GM19025 (cell line): ENCODE measurements at regions not wholly inside any gene's neighbourhood (a gene's known extent, or its start where the extent isn't known, plus 50 kb on each side); places are given as distances from the start of the nearest gene placed in this dataset.

Experiments used
- ATAC-seq: cut with Tn5 transposase; IDR thresholded peaks from one replicate; pipeline ENCODE4 v1.9.1; 2021; ENCODE audit warnings: mild to moderate bottlenecking, low read depth, moderate library complexity; ENCODE audit not compliant: unreplicated experiment

- no peak for ATAC-seq
Observed at GRCh38 chr2:103902347-103902746, 951.6 kb upstream of the POU3F3 start.

GRCh38 chr2:103921161-103921560 is 932.8 kb upstream of the POU3F3 start:
- no peak for ATAC-seq

- no peak for ATAC-seq
Observed at GRCh38 chr2:103942199-103942598, 911.7 kb upstream of the POU3F3 start.

- no peak for ATAC-seq
Observed at GRCh38 chr2:103945083-103945482, 908.8 kb upstream of the POU3F3 start.

GRCh38 chr2:103959174-103960128 is 894.5 kb upstream of the POU3F3 start:
- ATAC-seq: no peak

DNA sequence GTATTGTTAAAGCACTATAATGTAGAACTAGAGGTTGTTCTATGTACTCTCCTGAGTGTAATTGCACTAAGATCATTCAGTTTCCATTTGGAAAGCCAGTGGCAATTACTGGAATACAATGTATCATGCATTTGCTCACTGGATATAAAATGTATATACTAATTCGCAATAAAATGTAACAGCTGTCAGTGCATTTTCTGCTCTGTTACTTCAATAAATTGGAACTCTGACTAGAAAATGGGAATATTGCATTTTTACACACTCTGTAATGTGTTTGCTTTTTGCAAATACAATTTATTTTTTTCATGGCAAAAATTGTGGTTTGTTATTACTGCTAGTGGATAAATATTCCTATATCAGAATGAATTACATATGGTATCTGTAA is 893.8 kb upstream of the POU3F3 start:
- ATAC-seq: no peak

- ATAC-seq: no peak
Observed at GRCh38 chr2:103960951-103961350, 893.0 kb upstream of the POU3F3 start.

DNA sequence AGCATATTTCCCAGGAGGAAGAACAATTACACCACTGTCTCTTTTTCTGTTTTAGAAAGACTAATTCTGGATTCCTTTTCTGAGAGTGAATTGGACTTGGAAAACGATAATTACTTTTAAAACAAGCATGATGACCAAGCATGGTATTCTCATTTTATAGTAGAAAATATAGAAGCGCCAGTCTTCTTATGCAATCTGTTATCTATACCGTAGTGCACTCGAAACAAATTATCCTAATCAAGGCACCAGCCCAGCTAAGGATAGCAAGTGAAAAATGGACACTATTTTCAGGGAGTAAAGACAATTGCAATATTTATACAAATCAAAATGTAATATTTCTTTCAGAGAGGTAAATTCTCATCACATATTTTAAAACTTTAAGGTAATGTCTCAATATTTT is 892.1 kb upstream of the POU3F3 start:
- no peak for ATAC-seq

GRCh38 chr2:103962670-103963069 is 891.2 kb upstream of the POU3F3 start:
- ATAC-seq: no peak

DNA sequence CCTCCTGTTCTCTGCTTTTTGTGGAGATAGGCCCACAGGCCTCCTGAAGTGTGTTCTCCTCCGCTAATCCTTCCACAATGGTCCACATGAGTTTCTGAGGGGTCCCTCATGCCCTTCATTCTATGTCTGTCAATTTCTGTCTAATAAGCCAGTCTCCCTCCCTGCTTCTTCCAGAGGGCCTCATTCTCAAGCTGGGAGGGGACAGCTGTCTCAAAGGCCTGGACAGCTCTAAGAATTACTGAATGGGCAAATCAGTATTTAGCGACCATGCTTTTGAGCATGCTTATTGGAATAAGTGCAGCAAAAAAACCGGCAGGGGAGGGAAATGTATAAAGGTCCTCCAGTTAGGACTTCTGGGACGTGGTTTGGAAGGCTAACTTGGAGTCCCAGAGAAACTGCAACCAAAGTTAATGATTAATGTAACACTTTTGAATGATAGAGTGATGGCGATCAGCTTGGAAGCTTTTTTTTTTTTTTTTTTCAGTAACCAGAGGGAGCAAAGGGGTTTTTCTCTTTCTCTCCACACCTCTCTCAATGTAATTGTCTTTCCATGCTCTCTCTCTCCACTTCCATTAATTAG is 890.7 kb upstream of the POU3F3 start:
- ATAC-seq: no peak

GRCh38 chr2:103977241-103977640 is 876.7 kb upstream of the POU3F3 start:
- ATAC-seq: no peak

DNA sequence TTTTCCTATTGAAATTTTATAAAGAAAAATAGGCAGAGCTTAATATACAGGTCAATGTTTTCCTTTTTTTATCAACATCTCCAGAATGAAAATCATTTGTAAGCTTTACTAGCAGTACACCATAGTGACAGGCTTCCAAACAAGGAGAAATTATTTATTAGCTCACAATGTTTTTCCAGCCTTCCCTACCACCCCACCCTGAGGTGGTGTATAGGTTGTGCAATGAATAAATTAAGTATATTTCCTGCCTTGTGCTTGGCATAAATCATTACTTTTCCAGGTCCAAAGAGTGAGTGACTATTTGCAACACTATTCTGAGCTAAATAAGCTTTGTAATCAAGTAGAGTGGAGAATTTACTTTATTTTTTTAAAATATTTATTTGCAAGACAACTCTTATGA is 876.2 kb upstream of the POU3F3 start:
- no peak for ATAC-seq

- ATAC-seq: no peak
Observed at GRCh38 chr2:103980401-103980800, 873.5 kb upstream of the POU3F3 start.

- ATAC-seq: no peak
Observed at GRCh38 chr2:103982691-103983090, 871.2 kb upstream of the POU3F3 start.

- ATAC-seq: no peak
Observed at GRCh38 chr2:103986001-103986400, 867.9 kb upstream of the POU3F3 start.

DNA sequence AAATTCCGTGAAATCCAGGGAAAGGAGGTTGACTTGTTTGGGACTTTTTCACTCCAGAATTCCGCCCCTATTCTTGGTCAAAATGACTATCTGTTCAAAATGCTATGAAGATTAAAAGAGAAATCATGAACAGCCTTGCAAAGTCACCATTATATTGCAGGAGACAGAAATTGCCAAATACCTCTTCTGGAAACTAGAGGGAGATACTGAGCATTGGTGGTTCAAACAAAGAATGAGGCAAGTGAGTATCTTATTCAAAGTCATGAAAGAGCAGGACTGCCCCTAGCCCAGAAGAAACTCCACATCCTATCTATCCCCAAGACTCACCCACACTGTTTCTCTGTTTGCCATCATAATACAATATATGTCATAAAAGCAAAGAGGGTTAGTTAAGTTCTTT is 862.3 kb upstream of the POU3F3 start:
- no peak for ATAC-seq

DNA sequence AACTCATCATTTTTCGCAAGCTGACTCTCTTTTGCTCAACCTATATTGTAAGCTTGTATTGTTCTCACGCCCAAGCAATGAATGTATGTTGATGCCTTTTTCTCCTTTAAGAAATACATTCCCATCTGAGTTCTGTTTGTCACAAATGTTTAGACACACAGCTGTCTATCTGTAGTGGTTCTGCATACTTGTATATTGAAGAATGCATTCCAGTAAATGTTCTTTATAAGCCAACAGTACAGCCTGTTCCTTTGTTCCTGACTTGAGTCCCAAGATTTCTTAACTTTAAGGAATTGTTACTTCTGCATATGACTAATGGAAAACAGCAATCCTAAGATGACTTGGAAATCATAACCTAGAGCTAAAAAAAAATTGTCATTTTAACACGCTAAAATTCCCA is 849.1 kb upstream of the POU3F3 start:
- no peak for ATAC-seq

DNA sequence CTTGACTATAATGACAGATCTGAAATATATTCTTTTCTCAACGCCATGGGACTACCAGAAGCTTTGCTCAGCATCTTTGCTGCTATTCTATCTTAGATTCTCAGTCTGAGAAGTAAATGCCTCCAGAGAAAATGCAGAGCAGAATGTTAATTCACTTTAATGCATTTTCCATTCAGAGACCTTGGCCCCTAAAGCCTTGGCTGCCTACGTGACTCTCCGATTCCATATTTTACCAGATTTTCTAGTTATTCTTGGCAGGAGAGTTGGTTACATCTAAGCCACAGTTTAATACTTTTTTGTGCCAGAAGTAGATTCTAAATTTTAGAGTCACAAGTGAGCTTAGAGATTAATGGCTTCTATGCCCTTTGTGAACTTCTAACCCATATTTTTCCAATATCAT is 837.1 kb upstream of the POU3F3 start:
- no peak for ATAC-seq

- ATAC-seq: no peak
Observed at GRCh38 chr2:104023306-104023705, 830.6 kb upstream of the POU3F3 start.

GRCh38 chr2:104023765-104024164 is 830.1 kb upstream of the POU3F3 start:
- no peak for ATAC-seq

- no peak for ATAC-seq
Observed at GRCh38 chr2:104025295-104025694, 828.6 kb upstream of the POU3F3 start.

DNA sequence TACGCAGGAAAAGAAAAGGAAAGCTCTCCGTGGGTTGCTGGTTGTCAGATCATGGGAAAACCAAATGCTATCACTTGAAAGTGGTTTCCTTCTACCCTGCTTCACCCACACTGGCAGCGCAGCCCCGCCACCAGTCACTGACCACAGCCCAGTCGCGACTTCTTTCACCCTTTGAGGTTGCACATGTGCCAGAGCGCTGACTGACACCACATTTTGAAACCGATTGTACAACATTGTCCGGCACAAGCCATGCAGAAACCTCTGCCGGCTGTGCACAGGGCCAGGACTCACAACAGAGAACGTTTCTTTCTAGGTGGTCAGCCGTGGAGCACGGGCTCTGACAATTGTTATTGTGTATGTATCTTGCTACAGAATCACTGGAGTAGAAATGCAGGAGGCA is 827.2 kb upstream of the POU3F3 start:
- ATAC-seq: no peak
